NB4 (cell line): ENCODE measurements at regions not wholly inside any gene's neighbourhood (a gene's known extent, or its start where the extent isn't known, plus 50 kb on each side); places are given as distances from the start of the nearest gene placed in this dataset.

Experiments used
- CTCF ChIP-seq: IDR thresholded peaks from one replicate; pipeline ENCODE4 v1.5.1; 2012; ENCODE audit warnings: low read depth, low read length
- POLR2A ChIP-seq: IDR thresholded peaks from 2 replicates; pipeline ENCODE4 v1.6.1; 2011; ENCODE audit warnings: mild to moderate bottlenecking; ENCODE audit not compliant: insufficient read length; ENCODE audit errors: extremely low read depth

GRCh38 chr2:84181927-84182326 is 277.2 kb downstream of the SUCLG1 start:
- TF ChIP-seq CTCF = no peak
- no peak for TF ChIP-seq POLR2A
